Inflammatory macrophage (primary cell): ENCODE measurements at regions not wholly inside any gene's neighbourhood (a gene's known extent, or its start where the extent isn't known, plus 50 kb on each side); places are given as distances from the start of the nearest gene placed in this dataset.
"Not testable (repeated sequence)": the region's sequence is repeated elsewhere in the genome, so short reads cannot be mapped to it uniquely, and the experiment has no call there.

Source experiments
- DNase-seq, 2 donors: peaks; one replicate each; pipeline ENCODE4 v3.0.0-alpha.2; 2020 to 2022

DNA sequence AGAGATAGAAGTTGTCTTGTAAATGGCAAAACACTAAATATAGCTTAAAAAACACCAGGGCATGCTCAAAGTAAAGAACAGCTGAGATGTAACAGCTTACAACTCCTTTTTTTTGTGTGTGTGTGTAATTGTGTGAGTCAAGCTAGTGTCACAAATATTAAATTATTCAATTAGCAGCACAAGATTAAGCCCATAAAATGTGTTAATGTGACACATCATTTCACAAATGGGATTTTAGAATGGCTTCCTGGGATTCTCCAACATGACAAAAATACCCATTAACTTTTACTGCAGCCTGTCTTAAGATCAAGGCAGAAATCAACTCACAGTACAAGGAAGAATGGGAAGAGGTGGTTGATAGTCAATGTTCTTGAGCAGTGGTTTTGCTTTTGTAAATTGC is 251.4 kb downstream of the KIF20B start:
- no peak for DNase-seq

DNA sequence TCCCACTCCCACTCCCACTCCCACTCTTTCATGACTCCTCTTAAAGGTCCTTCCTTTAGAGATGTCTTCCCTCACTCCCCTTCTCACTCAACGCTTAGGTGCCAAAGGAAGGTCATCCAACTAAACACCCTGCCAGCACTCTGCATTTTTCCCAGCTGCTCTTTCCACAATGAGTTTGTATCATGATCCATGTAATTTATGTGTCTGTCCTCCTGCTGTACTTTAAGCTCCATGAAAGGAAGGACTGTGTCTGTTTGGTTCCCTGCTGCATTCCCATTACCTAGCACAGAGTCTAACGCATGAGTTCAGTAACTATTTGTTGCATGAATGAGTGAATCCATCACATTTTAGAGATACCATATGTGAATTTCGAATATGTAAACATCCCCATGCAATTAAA is 252.7 kb downstream of the KIF20B start:
- DNase-seq: no peak

DNA sequence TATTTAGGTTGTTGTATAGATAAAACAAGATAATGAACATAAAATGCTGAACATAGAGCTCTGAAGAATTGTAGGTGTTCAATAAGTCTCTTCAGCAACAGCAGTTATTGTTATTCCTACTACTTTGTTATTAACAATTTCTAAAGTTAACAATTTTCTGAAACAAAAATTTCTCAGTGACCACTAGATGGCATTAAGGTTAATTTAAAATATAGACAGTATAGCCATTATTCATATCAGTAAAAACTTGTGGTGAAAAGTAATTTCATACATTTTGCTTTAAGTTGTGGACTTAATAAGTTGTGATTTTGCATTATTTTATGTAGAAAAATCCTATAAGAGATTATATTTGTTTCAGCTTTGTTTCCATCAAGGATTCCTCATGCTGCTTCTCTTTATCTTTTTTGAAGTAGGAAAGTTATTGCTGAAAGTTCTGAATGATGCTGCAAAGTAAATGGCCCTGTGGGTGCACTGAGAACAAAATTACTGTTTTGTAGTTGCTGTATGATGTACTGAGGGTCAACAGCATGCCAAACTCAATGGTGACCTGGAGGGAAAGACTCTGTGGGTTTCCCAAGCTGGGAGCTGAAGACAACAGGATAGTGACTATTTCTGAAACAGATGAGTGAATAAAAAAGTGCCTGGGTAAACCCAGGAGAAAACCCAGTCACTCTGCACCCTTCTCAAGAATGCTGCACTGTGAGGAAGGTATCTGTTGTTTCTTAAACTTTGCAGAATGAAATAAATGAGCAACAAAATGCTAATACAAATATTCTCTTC is 253.6 kb downstream of the KIF20B start:
- peak in 1 of 2 donors; percentile 7 for DNase-seq

DNA sequence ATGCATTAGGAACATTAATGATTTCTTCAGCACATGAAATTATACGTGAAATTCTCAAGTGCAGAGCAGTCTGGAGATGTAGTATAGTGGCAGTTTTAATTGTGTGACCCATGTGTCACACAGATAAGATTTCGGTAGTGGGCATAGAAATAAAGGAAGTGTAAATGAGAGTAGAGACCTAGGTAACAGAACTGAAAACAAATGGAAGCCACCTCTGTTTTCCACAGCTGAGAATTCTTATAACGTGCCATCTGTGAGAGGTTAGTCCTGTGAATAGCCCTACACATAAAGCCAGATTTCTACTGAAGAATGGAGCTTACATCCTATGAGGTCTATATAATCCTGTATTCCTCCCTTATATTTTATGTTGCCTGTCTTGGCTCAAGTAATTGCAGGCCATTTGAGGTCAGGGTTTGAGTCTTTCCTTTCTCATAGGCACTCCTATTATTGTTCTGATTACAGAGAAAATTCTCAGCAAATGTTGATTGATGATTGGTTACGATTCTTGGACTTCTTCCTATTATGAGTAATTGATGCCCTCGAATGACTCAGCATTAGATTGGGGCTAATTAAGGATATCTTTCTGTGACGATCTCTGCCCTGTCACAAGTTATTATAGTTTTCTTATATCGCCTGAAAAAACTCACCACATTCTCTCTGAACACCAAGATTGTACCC is 258.2 kb downstream of the KIF20B start:
- DNase-seq: no peak

DNA sequence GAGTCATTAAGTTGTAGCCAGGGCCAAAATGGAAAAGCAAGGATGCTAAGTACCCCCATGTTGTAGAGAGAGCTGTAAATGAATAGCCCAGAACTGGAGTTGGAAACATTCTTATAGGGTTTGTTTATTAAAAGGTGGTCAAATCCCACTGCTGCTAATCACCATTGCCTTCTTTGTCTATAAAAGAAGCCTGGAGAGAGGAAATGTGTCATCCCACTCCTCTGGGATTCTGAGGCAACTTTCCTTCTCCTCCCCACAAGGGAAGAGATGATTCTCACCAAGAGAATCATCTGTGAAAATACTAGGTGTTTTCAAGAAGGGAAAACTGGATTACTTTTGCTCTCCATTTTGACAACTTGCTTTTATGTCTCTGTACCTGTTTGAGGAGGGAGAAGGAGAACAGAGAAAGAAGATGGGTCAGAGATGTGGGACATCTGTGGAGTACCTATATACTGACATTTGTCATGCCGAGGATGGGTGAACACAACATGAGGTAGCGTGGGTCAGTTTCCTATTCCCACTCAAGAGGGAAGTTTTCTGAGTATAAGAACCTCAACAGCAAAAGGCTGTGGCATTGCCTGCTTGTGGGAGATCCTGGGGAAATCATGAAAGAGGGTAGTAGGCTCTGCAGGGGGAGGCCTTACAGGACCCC is 262.2 kb downstream of the KIF20B start:
- DNase-seq: no peak

DNA sequence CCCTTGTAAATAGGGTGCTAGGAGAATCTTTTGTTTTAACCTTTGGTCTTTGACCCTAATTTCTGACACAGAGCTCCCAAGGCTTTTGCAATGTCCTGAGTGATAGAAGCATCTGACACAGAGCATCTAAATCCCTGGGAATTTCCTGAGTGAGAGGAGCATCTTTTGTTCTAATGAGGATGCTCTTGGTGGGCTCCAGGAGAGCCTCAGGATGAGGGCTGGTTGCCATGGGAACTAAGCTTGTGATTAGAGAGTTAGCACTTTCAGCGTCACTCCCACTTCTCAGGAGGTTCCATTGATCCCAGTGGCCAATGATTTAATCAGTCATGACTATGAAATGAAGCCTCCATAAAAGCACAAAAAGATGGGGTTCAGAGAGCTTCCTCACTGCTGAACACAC is 264.8 kb downstream of the KIF20B start:
- DNase-seq: no peak

DNA sequence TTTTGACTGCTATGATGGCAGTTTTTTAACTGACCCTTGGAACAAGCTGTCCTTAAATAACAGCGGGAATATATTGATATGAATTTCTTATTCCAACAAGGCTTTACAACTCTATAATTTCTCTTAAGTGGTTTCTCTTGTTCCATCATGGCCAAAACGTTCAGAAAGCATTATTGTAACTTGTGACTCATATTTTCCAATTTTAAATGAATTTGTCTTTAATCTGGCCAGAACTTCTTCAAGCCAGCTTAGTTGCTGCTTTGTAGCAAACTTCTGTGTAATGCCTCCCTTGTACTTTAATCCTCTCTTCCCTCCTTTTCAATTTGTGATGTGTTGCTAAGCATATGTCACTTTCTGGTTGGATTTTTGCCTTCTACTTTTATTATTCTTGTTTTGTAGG is 271.9 kb downstream of the KIF20B start:
- DNase-seq: no peak

DNA sequence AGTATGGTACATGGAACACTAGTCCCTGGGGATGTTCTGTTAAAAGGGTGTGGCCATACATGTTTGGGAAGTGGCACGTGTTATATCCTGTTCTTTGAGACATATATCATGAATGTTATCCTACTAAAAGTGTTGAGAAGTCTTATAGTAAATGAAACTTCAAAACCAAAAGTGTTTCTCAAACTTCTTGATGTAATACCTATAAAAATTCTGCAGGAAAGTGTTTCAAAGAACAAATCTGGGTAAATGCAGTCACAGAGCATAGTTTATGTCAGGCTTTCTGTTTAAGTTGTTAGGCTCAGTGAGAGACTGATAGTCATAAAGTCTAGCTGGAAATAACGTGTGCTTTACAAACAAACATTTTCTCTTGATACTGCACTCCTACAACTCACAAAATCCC is 273.7 kb downstream of the KIF20B start:
- no peak for DNase-seq

DNA sequence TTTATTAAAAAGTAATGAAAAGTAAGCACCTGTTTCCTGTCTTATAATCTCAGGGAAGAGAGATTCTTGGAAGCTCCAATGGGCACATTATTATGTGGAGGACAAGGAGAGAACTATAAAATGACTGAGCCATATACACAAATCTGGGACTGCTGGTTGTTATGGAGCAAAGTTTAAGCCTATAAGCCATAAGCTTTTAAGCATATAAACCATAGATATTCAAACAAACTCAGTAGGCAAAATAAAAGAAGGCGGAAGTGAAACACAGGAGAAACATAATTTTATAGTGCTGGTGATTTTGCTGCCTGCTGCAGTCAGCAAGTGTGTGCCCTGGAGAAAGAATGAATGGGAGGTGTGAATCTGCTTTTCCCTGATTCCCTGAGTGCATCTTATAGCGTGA is 274.4 kb downstream of the KIF20B start:
- no peak for DNase-seq

DNA sequence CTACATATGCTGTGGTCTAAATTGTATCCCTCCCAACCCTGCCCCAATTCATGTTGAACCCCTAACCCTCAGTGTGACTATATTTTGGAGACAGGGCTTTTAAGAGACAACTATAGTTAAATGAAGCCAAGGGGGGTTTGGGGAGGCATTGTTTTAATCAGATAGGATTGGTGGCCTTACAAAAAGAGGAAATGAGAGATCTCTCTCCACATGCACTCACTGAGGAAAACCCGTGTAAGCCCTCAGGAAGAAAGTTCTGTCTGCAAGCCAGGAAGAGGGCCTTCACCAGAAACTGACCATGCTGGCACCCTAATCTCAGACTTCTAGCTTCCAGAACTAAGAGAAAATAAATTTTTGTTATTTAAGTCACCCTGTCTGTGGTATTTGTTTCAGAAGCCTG is 276.7 kb downstream of the KIF20B start:
- no peak for DNase-seq

DNA sequence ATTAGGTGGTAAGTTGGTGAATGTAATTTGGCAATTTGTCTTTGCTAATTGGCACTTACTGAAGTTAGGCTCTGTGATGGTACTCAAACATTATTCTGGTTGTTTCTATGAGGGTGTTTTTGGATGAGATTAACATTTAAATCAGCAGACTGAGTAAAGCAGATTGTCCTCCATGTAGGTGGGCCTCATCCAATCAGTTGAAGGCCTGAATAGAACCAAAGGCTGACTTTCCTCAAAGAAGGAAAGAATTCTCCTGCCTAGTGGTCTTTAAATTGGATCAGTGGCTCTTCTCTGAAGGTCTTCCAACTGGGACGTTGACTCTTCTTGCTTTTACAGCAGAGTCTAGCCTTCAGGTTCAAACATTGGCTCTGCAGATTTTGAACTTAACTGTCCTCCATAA is 278.3 kb downstream of the KIF20B start:
- DNase-seq: no peak

DNA sequence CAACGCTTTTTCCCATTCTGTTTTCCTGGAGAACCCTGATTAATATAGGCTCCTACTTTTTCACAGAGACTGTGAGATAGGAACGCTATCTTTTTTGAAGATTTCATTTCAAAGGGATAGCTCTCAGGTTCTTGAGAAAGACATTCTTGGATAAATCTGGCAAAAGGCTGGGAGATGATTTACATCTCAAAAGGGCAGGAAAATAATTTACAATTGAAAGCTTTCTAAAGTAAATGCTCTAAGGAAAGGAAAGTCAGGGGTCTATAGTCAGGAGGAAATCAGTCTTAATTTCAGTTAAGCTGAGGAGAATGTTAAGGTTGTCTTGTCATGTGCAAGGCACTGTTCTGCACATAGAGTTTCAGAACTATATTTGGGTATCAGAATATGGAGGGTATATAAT is 278.8 kb downstream of the KIF20B start:
- DNase-seq: no peak

DNA sequence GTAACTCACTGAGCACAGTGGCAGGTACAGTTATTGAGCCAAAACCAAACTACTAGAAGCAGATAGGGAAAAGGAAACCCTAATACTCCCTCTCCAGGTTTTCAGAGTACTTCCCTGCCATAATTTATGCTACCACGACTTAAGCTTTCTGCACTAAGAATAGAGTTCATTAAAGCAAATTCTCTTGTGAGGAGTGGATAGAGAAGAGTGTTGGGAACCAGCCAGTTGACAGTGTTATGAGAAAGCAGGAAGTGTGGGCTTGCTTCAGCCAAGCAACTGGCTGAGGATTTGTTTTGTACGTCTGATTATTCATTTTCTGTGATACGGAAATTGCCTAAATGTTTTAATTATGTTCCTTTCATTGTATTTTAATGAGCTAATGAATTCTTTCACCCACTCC is 280.5 kb downstream of the KIF20B start:
- DNase-seq: no peak

DNA sequence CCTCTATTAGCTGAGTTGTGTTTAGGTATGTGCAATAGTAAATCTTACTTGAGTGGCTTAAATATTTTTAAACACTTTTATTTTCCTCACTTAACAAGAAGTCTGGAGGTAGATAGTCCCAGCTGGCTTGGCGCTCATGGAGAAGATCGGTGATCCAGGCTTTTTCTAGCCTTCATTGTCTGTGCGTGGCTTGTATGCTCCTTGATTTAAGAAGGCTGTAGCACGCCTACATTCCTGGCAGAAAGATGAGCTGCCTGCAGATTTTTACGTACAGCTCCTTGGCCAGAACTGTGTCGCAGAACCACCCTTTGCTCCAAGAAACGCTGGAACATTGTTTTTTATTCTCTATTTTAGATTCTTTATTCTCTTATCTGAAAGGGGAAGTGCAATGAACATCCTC is 284.1 kb downstream of the KIF20B start:
- no peak for DNase-seq

DNA sequence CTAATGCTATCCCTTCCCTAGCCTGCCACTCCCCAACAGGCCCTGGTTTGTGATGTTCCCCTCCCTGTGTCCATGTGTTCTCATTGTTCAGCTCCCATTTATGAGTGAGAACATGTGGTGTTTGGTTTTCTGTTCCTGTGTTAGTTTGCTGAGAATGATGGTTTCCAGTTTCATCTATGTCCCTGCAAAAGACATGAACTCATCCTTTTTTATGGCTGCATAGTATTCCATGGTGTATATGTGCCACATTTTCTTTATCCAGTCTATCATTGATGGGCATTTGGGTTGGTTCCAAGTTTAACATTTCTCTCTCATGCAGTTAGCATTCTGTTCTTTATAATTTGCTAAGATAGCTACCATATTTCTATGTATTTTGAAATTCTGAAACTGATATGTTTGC is 287.0 kb downstream of the KIF20B start:
- not testable (repeated sequence) for DNase-seq

DNA sequence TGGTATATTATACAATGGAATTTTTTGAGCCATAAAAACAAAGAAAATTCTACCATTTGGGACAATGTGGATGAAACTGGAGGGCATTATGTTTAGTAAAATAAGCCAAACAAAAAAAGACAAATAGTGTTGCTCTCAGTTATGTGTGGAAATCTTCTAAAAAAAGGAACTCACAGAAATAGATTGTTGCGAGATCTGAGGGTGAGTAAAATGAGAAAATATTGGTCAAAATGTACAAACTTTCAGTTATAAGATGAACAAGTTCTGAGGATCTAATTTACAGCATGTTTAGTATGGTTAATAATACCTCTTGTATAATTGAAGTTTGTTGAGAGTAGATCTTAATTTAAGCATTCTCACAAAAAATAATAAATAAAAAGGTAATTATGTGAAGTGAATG is 291.2 kb downstream of the KIF20B start:
- DNase-seq: peak in 1 of 2 donors; percentile 7

DNA sequence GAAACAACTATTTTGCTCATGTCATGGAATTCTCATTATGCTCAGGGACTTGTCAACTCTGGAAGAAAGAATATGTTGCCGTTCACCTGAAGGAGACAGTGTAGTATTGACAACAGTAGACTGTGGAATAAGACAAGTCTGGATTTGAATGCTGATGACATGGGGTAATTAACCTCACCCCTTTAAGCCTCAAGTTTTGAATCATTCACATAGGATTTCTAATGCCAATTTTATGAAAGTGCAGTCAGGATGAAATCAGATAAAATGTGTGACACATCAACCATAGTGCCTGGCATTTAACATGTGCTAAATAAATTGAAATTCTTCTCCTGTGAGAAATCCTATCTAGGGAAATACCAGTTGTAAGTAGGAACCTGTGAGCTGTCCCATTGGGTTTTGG is 305.8 kb downstream of the KIF20B start:
- DNase-seq: no peak

DNA sequence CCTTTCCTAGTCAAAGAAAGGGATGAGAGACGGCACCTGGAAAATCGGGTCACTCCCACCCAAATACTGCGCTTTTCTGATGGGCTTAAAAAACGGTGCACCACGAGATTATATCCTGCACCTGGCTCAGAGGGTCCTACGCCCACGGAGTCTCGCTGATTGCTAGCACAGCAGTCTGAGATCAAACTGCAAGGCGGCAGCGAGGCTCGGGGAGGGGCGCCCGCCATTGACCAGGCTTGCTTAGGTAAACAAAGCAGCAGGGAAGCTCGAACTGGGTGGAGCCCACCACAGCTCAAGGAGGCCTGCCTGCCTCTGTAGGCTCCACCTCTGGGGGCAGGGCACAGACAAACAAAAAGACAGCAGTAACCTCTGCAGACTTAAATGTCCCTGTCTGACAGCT is 309.9 kb downstream of the KIF20B start:
- not testable (repeated sequence) for DNase-seq

DNA sequence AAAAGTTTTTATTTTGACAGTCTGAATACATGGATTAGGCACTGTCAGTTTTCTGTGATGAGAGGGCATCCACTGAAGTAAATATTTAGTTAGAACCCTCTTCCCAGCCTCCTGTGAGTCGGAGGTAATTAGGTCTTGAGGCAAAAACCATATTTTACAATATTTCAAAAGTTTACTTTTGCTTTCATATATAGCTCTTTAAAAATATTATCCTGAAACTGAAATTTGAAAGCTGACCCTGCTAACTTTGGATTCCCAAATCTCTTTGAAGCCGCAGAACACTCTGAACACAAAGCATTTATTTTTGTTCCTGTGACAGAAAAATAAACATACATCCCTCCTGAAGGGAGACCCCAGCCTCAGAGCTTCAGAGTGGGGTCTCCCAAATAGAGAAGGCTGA is 317.4 kb downstream of the KIF20B start:
- no peak for DNase-seq

DNA sequence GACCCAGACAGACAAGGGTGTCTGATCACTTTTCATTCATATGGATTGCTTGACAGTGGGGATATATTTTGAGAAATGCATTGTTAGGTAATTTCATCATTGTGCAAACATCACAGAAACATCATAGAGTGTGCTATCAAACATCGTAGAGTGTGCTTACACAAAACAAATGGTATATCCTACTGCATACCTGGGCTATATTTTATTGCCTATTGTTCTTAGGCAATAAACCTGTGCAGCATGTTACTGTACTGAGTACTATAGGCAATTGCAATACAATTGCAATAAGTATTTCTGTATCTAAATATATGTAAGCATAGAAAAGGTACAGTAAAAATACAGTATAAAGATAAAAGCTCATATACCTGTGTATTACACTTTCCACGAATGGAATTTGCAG is 319.1 kb downstream of the KIF20B start:
- DNase-seq: no peak

DNA sequence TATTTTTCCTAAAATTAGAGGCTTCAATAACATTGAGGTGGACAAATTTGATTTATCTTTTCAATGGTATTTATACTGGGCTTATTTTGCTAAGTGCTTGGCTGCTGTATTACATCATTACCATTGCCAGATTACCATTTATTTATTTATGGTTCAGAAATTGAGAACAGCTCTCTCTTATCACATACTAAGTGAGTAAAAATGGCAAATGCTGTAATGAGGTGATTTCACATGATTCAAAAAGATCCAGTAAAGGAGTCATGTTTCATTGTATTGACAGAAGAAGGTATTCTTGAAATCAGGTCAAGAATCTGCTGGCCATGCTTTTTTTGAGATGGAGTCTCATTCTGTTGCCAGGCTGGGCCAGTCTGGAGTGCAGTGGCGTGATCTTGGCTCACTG is 322.6 kb downstream of the KIF20B start:
- DNase-seq: no peak

DNA sequence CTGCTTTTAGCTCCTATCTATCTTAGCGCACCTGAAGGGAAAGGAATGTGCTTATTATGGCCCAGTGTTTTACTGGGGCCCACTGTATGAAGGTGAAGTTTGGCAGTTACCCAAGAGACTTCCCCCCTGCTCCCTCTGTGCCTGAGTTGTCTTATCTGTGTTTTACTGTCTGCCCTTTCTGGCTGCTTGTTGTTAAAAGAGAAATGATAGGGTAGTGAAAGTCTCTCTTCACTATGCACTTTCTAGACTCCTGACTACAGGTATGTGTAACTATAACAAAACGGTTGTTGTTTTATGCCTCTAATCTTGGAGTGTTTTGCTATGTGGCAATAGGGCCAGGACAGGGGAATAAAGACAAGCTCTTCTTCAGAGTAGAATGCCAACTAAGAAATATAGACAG is 326.9 kb downstream of the KIF20B start:
- no peak for DNase-seq

DNA sequence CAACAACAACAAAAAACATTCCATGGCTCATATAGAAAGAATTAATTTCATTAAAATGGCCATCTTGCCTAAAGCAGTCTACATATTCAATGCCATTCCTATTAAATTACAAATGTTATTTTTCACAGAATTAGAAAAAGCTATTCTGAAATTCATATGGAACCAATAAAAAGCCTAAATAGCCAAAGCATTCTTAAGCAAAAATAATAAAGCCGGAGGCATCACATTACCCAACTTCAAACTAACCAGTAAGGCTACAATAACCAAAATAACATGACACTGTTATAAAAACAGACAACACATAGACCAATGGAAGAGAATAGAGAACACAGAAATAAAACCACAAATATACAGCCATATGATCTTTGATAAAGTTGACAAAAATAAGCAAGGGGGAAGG is 330.4 kb downstream of the KIF20B start:
- DNase-seq: no peak

DNA sequence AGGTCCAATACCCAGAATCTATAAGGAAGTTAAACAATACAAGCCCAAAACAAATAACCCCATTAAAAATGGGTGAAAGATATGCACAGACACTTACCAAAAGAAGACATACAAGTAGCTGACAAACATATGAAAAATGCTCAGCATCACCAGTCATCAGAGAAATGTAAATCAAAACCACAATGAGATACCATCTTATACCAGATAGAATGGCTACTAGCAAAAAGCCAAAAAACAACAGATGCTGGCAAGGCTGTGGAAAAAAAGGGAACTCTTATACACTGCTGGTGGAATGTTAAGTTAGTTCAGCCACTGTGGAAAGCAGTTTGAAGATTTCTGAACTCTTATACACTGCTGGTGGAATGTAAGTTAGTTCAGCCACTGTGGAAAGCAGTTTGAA is 331.1 kb downstream of the KIF20B start:
- DNase-seq: no peak
